GM12878 (cell line): ENCODE measurements at regions not wholly inside any gene's neighbourhood (a gene's known extent, or its start where the extent isn't known, plus 50 kb on each side); places are given as distances from the start of the nearest gene placed in this dataset.

Experiments used
- ATAC-seq: fragments of 200-7000 bp; cut with Tn5 transposase; 3 replicates; pipeline ENCODE4 v1.9.1; 2020; ENCODE audit warnings: mild to moderate bottlenecking, moderate library complexity
- BruUV-seq: library from RNA; stranded (reverse); fragments of 400-500 nt; replicated peaks from 2 replicates; lab custom pipeline; 2021; lab: Mats Ljungman, UMichigan
- CTCF ChIA-PET: fragments of 300-600 bp; sonication (Branson Sonifier 250); formaldehyde crosslinking; extraction: SDS; loops from one replicate; lab custom pipeline; 2021; ENCODE audit warnings: inconsistent platforms; lab: Yijun Ruan, JAX
- POLR2A ChIA-PET: fragments of 350-600 bp; formaldehyde crosslinking; extraction: SDS; loops from one replicate; lab custom pipeline; 2021; ENCODE audit warnings: inconsistent platforms; lab: Charles Lee
- RAD21 ChIA-PET: fragments of 300-600 bp; sonication (Branson Sonifier 250); formaldehyde crosslinking; loops from one replicate; lab custom pipeline; 2023; ENCODE audit warnings: antibody characterized with exemption; ENCODE audit not compliant: unreplicated experiment; lab: Charles Lee
- SMC1A ChIA-PET: fragments of 300-600 bp; sonication (Branson Sonifier 250); formaldehyde crosslinking; loops from one replicate; lab custom pipeline; 2023; ENCODE audit not compliant: unreplicated experiment, uncharacterized antibody; lab: Charles Lee
- DNase-seq: peaks from one replicate; pipeline ENCODE4 v3.0.0-alpha.2; 2011; ENCODE audit warnings: low read depth, low spot score
- FAIRE-seq: peaks from 3 replicates; lab custom pipeline; 2011; peaks lifted over from hg19 to GRCh38; lab: Jason Lieb, UNC
- H2AFZ ChIP-seq: 2 replicates; pipeline ENCODE4 v1.6.0; 2011; ENCODE audit warnings: low read depth, low read length, control low read depth; ENCODE audit not compliant: control insufficient read depth
- H3K27ac ChIP-seq: 2 replicates; pipeline ENCODE4 v1.5.1; 2011; ENCODE audit warnings: control low read depth; ENCODE audit not compliant: control insufficient read depth, insufficient read depth
- H3K27me3 ChIP-seq, 2 experiments: replicated peaks in 1 of 2; 2 replicates each; pipeline versions ENCODE4 v1.6.0 to v1.6.1; 2011; ENCODE audit warnings: low read length in 1 of 2; ENCODE audit not compliant: control insufficient read depth in 2 of 2, insufficient read depth in 2 of 2
- H3K36me3 ChIP-seq, 2 experiments: 2 replicates each; pipeline ENCODE4 v1.5.1; 2011; ENCODE audit warnings: low read length in 1 of 2; ENCODE audit not compliant: control insufficient read depth in 2 of 2, insufficient read depth in 2 of 2
- H3K4me1 ChIP-seq: 2 replicates; pipeline ENCODE4 v1.6.1; 2011; ENCODE audit warnings: mild to moderate bottlenecking, low read length, moderate library complexity, mixed read lengths; ENCODE audit not compliant: control insufficient read depth, insufficient read depth
- H3K4me2 ChIP-seq: 2 replicates; pipeline ENCODE4 v1.6.0; 2011; ENCODE audit warnings: control low read depth; ENCODE audit not compliant: control insufficient read depth, insufficient read depth
- H3K4me3 ChIP-seq: fragments of 200-600 bp; sonication (generic); 2 replicates; pipeline ENCODE4 v1.5.1; 2016
- H3K79me2 ChIP-seq: 2 replicates; pipeline ENCODE4 v1.6.0; 2011; ENCODE audit warnings: low read length; ENCODE audit not compliant: control insufficient read depth, insufficient read depth
- H3K9ac ChIP-seq: 2 replicates; pipeline ENCODE4 v1.8.0; 2011; ENCODE audit warnings: low read length, control low read depth, mixed read lengths; ENCODE audit not compliant: control insufficient read depth, insufficient read depth
- H3K9me3 ChIP-seq: replicated peaks from 3 replicates; pipeline ENCODE4 v1.5.1; 2011; ENCODE audit warnings: mild to moderate bottlenecking, low read length; ENCODE audit not compliant: control insufficient read depth, insufficient read depth
- H4K20me1 ChIP-seq: 2 replicates; pipeline ENCODE4 v1.6.0; 2011; ENCODE audit not compliant: control insufficient read depth, insufficient read depth
- BCL11A ChIP-seq: IDR thresholded peaks from 2 replicates; pipeline ENCODE4 v1.6.1; 2011; ENCODE audit warnings: low read depth, low read length
- JUND ChIP-seq: IDR thresholded peaks from 2 replicates; pipeline ENCODE4 v1.6.1; 2012; ENCODE audit warnings: low read depth, mild to moderate bottlenecking, low read length, improper control_type of control experiment, moderate library complexity
- TCF3 ChIP-seq: IDR thresholded peaks from 2 replicates; pipeline ENCODE4 v1.6.1; 2012; ENCODE audit warnings: low read depth, mild to moderate bottlenecking, low read length, borderline replicate concordance; ENCODE audit not compliant: insufficient read depth
- ZSCAN29 ChIP-seq: fragments of 450-650 bp; IDR thresholded peaks from 2 replicates; pipeline ENCODE4 v1.6.1; 2017; ENCODE audit warnings: mild to moderate bottlenecking, moderate library complexity
- WGBS: methylation state at CpG from one replicate; pipeline ENCODE4 v1.1.6; 2016; ENCODE audit warnings: low lambda C conversion rate; ENCODE audit not compliant: insufficient replicate concordance, insufficient coverage; ENCODE audit errors: missing lambda C conversion rate; 5-methylcytosine and 5-hydroxymethylcytosine counted together
- in situ Hi-C: fragments of 300-500 bp; cut with MboI; formaldehyde crosslinking; loops from 9 replicates; pipeline ENCODE4 v1.14.3; 2018; ENCODE audit warnings: mixed read lengths
- intact Hi-C: fragments of 100-400 bp; cut with micrococcal nuclease; formaldehyde crosslinking; loops from one replicate; pipeline ENCODE4 v1.14.2; 2022; ENCODE audit not compliant: unreplicated experiment
- TF ChIP-seq, protein P1 (sequence below), 3 experiments: IDR thresholded peaks in 2 of 3; conservative IDR thresholded peaks in 1 of 3; 2 replicates each; pipeline ENCODE4 v1.5.1; 2011; ENCODE audit warnings: low read depth in 3 of 3, low read length in 3 of 3, mild to moderate bottlenecking in 3 of 3, control low read depth in 2 of 3, moderate library complexity in 2 of 3, inconsistent platforms in 1 of 3, mixed read lengths in 1 of 3; ENCODE audit not compliant: control insufficient read depth in 2 of 3, insufficient read depth in 1 of 3; ENCODE audit errors: extremely low read depth in 1 of 3
- TF ChIP-seq, protein P2 (sequence below): fragments of 450-650 bp; IDR thresholded peaks from 2 replicates; pipeline ENCODE4 v1.6.1; 2016; ENCODE audit warnings: mild to moderate bottlenecking, moderate library complexity, borderline replicate concordance
- TF ChIP-seq, protein P3 (sequence below): IDR thresholded peaks from 2 replicates; pipeline ENCODE4 v1.6.1; 2011; ENCODE audit warnings: low read depth, low read length, improper control_type of control experiment, borderline replicate concordance
- TF ChIP-seq, protein P4 (sequence below): IDR thresholded peaks from 2 replicates; pipeline ENCODE4 v1.6.1; 2012; ENCODE audit warnings: low read depth, low read length, improper control_type of control experiment

DNA sequence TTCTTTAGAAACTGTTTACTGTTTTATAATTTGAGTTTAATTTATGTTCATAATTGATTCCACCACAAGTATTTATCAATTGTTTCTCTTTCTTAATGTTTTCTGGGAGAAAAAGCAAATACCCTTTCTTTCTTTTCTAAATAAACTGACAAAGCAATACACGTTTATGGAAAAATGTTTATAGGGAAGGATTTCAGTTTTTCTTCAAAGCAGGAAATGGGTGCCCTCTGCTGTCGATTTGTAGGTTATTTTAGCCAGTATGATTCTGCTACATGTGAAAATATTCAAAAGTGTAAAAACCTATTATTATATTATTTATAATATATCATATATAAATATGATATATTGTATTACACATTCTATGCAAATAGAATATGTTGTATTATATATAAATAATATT lies 921.0 kb upstream of the ROBO1 start:
- Histone ChIP-seq H3K27me3 (no peaks in the 10 kb centered on the region), H3K36me3 (no peaks in the 10 kb centered on the region), H3K4me3 (no peak overlapping the region), H3K9me3 (no peaks in the 10 kb centered on the region), H2AFZ (no peak overlapping the region), H3K9ac (no peak overlapping the region), H4K20me1 (no peaks in the 10 kb centered on the region), H3K27ac (no peak overlapping the region), H3K79me2 (no peaks in the 10 kb centered on the region), H3K4me1 (no peaks in the 10 kb centered on the region), H3K4me2 (no peak overlapping the region)
- no TSS peak for BruUV-seq
- DNase-seq (no peak), ATAC-seq (no peak), FAIRE-seq (no peak)
- RAD21 ChIA-PET: no interaction called here
- POLR2A ChIA-PET: no interaction called here
- in situ Hi-C loops (no loop called here), intact Hi-C loops (loop anchor here (10.0 kb wide), 1 partner anchor 1174 kb away; no protein-coding TSS in a partner anchor)
- SMC1A ChIA-PET: interaction anchor here (1.0 kb wide), 1 partner anchor 161 kb away, joined by 3 read pairs; no protein-coding TSS in a partner anchor
- WGBS: 2% methylated on average over 2 of the region's 2 CpGs
- TF ChIP-seq ZSCAN29 (no peak), JUND (no peak), BCL11A (no peak), TCF3 (no peak)
- TF ChIP-seq, protein P1, sequence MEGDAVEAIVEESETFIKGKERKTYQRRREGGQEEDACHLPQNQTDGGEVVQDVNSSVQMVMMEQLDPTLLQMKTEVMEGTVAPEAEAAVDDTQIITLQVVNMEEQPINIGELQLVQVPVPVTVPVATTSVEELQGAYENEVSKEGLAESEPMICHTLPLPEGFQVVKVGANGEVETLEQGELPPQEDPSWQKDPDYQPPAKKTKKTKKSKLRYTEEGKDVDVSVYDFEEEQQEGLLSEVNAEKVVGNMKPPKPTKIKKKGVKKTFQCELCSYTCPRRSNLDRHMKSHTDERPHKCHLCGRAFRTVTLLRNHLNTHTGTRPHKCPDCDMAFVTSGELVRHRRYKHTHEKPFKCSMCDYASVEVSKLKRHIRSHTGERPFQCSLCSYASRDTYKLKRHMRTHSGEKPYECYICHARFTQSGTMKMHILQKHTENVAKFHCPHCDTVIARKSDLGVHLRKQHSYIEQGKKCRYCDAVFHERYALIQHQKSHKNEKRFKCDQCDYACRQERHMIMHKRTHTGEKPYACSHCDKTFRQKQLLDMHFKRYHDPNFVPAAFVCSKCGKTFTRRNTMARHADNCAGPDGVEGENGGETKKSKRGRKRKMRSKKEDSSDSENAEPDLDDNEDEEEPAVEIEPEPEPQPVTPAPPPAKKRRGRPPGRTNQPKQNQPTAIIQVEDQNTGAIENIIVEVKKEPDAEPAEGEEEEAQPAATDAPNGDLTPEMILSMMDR (IDR thresholded peaks at IDR 0.05 in 2 of 3, conservative IDR thresholded peaks at IDR 0.05 in 1 of 3; ENCODE audit: control insufficient read depth in 2 of 3, extremely low read depth in 1 of 3, insufficient read depth in 1 of 3, low read depth in 3 of 3, low read length in 3 of 3): peak in 1 of 3 experiments; percentile 2; a peak in 1 of 6 replicates
- TF ChIP-seq, protein P2, sequence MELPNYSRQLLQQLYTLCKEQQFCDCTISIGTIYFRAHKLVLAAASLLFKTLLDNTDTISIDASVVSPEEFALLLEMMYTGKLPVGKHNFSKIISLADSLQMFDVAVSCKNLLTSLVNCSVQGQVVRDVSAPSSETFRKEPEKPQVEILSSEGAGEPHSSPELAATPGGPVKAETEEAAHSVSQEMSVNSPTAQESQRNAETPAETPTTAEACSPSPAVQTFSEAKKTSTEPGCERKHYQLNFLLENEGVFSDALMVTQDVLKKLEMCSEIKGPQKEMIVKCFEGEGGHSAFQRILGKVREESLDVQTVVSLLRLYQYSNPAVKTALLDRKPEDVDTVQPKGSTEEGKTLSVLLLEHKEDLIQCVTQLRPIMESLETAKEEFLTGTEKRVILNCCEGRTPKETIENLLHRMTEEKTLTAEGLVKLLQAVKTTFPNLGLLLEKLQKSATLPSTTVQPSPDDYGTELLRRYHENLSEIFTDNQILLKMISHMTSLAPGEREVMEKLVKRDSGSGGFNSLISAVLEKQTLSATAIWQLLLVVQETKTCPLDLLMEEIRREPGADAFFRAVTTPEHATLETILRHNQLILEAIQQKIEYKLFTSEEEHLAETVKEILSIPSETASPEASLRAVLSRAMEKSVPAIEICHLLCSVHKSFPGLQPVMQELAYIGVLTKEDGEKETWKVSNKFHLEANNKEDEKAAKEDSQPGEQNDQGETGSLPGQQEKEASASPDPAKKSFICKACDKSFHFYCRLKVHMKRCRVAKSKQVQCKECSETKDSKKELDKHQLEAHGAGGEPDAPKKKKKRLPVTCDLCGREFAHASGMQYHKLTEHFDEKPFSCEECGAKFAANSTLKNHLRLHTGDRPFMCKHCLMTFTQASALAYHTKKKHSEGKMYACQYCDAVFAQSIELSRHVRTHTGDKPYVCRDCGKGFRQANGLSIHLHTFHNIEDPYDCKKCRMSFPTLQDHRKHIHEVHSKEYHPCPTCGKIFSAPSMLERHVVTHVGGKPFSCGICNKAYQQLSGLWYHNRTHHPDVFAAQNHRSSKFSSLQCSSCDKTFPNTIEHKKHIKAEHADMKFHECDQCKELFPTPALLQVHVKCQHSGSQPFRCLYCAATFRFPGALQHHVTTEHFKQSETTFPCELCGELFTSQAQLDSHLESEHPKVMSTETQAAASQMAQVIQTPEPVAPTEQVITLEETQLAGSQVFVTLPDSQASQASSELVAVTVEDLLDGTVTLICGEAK: no peak
- TF ChIP-seq, protein P3, sequence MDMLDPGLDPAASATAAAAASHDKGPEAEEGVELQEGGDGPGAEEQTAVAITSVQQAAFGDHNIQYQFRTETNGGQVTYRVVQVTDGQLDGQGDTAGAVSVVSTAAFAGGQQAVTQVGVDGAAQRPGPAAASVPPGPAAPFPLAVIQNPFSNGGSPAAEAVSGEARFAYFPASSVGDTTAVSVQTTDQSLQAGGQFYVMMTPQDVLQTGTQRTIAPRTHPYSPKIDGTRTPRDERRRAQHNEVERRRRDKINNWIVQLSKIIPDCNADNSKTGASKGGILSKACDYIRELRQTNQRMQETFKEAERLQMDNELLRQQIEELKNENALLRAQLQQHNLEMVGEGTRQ: no peak
- TF ChIP-seq, protein P4, sequence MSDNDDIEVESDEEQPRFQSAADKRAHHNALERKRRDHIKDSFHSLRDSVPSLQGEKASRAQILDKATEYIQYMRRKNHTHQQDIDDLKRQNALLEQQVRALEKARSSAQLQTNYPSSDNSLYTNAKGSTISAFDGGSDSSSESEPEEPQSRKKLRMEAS: no peak
- CTCF ChIA-PET: interaction anchor here (1.8 kb wide), 1 partner anchor 1168 kb away, joined by 4 read pairs; no protein-coding TSS in a partner anchor
